B cell (primary cell): ENCODE measurements at regions not wholly inside any gene's neighbourhood (a gene's known extent, or its start where the extent isn't known, plus 50 kb on each side); places are given as distances from the start of the nearest gene placed in this dataset.

Source experiments
- ATAC-seq: fragments of 200-7000 bp; cut with Tn5 transposase; one replicate; pipeline ENCODE4 v1.10.0; 2021; ENCODE audit warnings: low read depth, mild to moderate bottlenecking, moderate number of reproducible peaks, moderate library complexity
- CTCF ChIA-PET: fragments of 350-600 bp; sonication (Branson Sonifier 250); formaldehyde crosslinking; loops from one replicate; lab custom pipeline; 2021; ENCODE audit warnings: antibody characterized with exemption, inconsistent platforms; lab: Charles Lee
- POLR2A ChIA-PET: fragments of 350-600 bp; sonication (Branson Sonifier 250); formaldehyde crosslinking; loops from one replicate; lab custom pipeline; 2021; ENCODE audit warnings: antibody characterized with exemption; lab: Charles Lee
- DNase-seq: peaks from one replicate; pipeline ENCODE4 v3.0.0; 2013
- H2AFZ ChIP-seq: 2 replicates; pipeline ENCODE4 v1.6.1; 2012; ENCODE audit warnings: mild to moderate bottlenecking, low read depth, low read length; ENCODE audit not compliant: insufficient read depth, poor library complexity, severe bottlenecking
- H3K27ac ChIP-seq, 2 donors: 1 replicate in 1 of 2; 2 replicates in 1 of 2; pipeline ENCODE4 v1.5.1; 2012 to 2013; ENCODE audit warnings: low read length in 2 of 2, mild to moderate bottlenecking in 2 of 2, moderate library complexity in 1 of 2
- H3K27me3 ChIP-seq, 4 experiments: fragments of 200-600 bp in 1 of 4; sonication (generic) in 1 of 4; replicated peaks in 1 of 4; 1 replicate in 2 of 4; 2 replicates in 2 of 4; pipeline versions ENCODE4 v1.6.1 to v1.7.0; 2013 to 2016; ENCODE audit warnings: low read length in 3 of 4, mild to moderate bottlenecking in 2 of 4, mixed read lengths in 1 of 4, moderate library complexity in 1 of 4; ENCODE audit not compliant: insufficient read depth in 4 of 4, control insufficient read depth in 3 of 4; ENCODE audit errors: control extremely low read depth in 1 of 4
- H3K36me3 ChIP-seq, 2 experiments: replicated peaks in 1 of 2; 1 replicate in 1 of 2; 2 replicates in 1 of 2; pipeline versions ENCODE4 v1.6.1 to v1.7.1; 2013; ENCODE audit warnings: low read length in 1 of 2; ENCODE audit not compliant: insufficient read depth in 2 of 2, control insufficient read depth in 1 of 2; ENCODE audit errors: control extremely low read depth in 1 of 2, extremely low read depth in 1 of 2
- H3K4me1 ChIP-seq, 2 donors: fragments of 200-600 bp in 1 of 2; sonication (generic) in 1 of 2; 1 replicate in 1 of 2; 2 replicates in 1 of 2; pipeline versions ENCODE4 v1.5.1 to v1.6.1; 2013 to 2017; ENCODE audit warnings: low read length in 2 of 2; ENCODE audit not compliant: control insufficient read depth in 2 of 2, insufficient read depth in 2 of 2
- H3K4me2 ChIP-seq: replicated peaks from 2 replicates; pipeline ENCODE3; 2012; ENCODE audit warnings: mild to moderate bottlenecking, low read depth, low read length; ENCODE audit not compliant: poor library complexity, severe bottlenecking
- H3K4me3 ChIP-seq, 5 experiments: fragments of 200-600 bp in 1 of 5; sonication (generic) in 1 of 5; 1 replicate in 3 of 5; 2 replicates in 2 of 5; pipeline versions ENCODE4 v1.5.1 to v1.7.0; 2011 to 2016; ENCODE audit warnings: low read length in 4 of 5, mild to moderate bottlenecking in 4 of 5, low read depth in 2 of 5, control low read depth in 1 of 5, moderate library complexity in 1 of 5; ENCODE audit not compliant: insufficient read depth in 1 of 5; ENCODE audit errors: control extremely low read depth in 1 of 5, extremely low read depth in 1 of 5
- H3K79me2 ChIP-seq: fragments of 200-600 bp; sonication (generic); one replicate; pipeline ENCODE4 v1.6.0; 2016; ENCODE audit warnings: low read length; ENCODE audit not compliant: control insufficient read depth, insufficient read depth
- H3K9ac ChIP-seq: fragments of 200-600 bp; sonication (generic); 2 replicates; pipeline ENCODE4 v1.6.1; 2017; ENCODE audit warnings: mild to moderate bottlenecking, low read length, moderate library complexity
- H3K9me3 ChIP-seq, 3 donors: one replicate each; pipeline versions ENCODE4 v1.6.1 to v1.7.1; 2013; ENCODE audit warnings: low read length in 2 of 3; ENCODE audit not compliant: control insufficient read depth in 2 of 3, insufficient read depth in 1 of 3; ENCODE audit errors: control extremely low read depth in 1 of 3
- H4K20me1 ChIP-seq: 2 replicates; pipeline ENCODE4 v1.6.0; 2012; ENCODE audit warnings: mild to moderate bottlenecking, low read length; ENCODE audit not compliant: insufficient read depth, control insufficient read depth, poor library complexity, severe bottlenecking
- H3K27ac Mint-ChIP-seq: one replicate; pipeline ENCODE4 v1.8.0; 2021; ENCODE audit warnings: mixed read lengths
- H3K27me3 Mint-ChIP-seq: one replicate; pipeline ENCODE4 v1.8.0; 2021; ENCODE audit warnings: mixed read lengths
- H3K4me1 Mint-ChIP-seq: one replicate; pipeline ENCODE4 v1.8.0; 2021; ENCODE audit warnings: mixed read lengths
- H3K4me3 Mint-ChIP-seq: one replicate; pipeline ENCODE4 v1.8.0; 2021; ENCODE audit warnings: mixed read lengths
- H3K9me3 Mint-ChIP-seq: one replicate; pipeline ENCODE4 v1.8.0; 2022; ENCODE audit warnings: mixed read lengths; ENCODE audit not compliant: insufficient read depth
- EZH2 ChIP-seq: IDR thresholded peaks from 2 replicates; pipeline ENCODE4 v1.6.1; 2012; ENCODE audit warnings: borderline replicate concordance, low read depth, mild to moderate bottlenecking, moderate library complexity, low read length; ENCODE audit not compliant: insufficient read depth, poor library complexity, severe bottlenecking
- WGBS: methylation state at CpG from one replicate; pipeline ENCODE4 v1.1.5; 2013; ENCODE audit warnings: missing lambda C conversion rate; ENCODE audit not compliant: insufficient coverage; 5-methylcytosine and 5-hydroxymethylcytosine counted together
- intact Hi-C: fragments of 100-400 bp; cut with micrococcal nuclease; formaldehyde crosslinking; loops from one replicate; pipeline ENCODE4 v1.10.0; 2022
- TF ChIP-seq, protein P1 (sequence below): fragments of 200-600 bp; IDR thresholded peaks from one replicate; pipeline ENCODE4 v1.8.0; 2022; ENCODE audit warnings: antibody characterized with exemption, mild to moderate bottlenecking

DNA sequence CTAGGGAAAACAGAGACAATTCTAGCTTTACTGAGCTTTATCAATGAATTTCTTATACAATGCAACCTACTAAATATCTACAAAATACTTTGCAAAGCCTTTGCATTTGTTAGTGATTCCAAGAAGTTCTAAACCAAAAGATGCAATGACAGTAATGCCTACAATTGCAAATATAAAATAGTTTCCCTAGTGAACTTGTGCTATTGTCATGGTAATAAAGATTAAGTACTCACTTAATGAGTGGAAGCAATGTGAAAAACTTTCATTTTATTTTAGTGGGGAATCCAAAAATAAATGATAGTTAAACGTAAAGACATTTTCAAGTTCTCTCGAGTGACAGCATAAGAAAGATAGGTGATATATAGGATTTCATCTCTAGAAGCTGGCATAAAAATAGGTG is 270.5 kb upstream of the CTNND2 start:
- no peak overlapping the region for H3K4me3 ChIP-seq
- TF ChIP-seq, protein P1, sequence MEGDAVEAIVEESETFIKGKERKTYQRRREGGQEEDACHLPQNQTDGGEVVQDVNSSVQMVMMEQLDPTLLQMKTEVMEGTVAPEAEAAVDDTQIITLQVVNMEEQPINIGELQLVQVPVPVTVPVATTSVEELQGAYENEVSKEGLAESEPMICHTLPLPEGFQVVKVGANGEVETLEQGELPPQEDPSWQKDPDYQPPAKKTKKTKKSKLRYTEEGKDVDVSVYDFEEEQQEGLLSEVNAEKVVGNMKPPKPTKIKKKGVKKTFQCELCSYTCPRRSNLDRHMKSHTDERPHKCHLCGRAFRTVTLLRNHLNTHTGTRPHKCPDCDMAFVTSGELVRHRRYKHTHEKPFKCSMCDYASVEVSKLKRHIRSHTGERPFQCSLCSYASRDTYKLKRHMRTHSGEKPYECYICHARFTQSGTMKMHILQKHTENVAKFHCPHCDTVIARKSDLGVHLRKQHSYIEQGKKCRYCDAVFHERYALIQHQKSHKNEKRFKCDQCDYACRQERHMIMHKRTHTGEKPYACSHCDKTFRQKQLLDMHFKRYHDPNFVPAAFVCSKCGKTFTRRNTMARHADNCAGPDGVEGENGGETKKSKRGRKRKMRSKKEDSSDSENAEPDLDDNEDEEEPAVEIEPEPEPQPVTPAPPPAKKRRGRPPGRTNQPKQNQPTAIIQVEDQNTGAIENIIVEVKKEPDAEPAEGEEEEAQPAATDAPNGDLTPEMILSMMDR: no peak
- no peak for TF ChIP-seq EZH2
- Mint-ChIP-seq H3K27me3 (no peaks in the 10 kb centered on the region), H3K27ac (no peak overlapping the region), H3K4me3 (no peak overlapping the region), H3K4me1 (no peaks in the 10 kb centered on the region), H3K9me3 (peaks cover 2% of the 10 kb centered on the region)
- H3K27ac ChIP-seq: no peak overlapping the region
- no peak overlapping the region for H3K4me2 ChIP-seq
- ATAC-seq (no peak), DNase-seq (no peak)
- intact Hi-C loops: no loop called here
- no peak overlapping the region for H3K9ac ChIP-seq
- no CpG with 5 or more reads among the region's 2 CpGs for WGBS
- no peaks in the 10 kb centered on the region for H3K36me3 ChIP-seq
- no peaks in the 10 kb centered on the region for H3K9me3 ChIP-seq
- ChIA-PET CTCF (no interaction called here), POLR2A (no interaction called here)
- no peaks in the 10 kb centered on the region for H3K27me3 ChIP-seq
- H3K4me1 ChIP-seq: no peaks in the 10 kb centered on the region
- no peaks in the 10 kb centered on the region for H4K20me1 ChIP-seq
- no peaks in the 10 kb centered on the region for H3K79me2 ChIP-seq
- H2AFZ ChIP-seq: no peak overlapping the region

DNA sequence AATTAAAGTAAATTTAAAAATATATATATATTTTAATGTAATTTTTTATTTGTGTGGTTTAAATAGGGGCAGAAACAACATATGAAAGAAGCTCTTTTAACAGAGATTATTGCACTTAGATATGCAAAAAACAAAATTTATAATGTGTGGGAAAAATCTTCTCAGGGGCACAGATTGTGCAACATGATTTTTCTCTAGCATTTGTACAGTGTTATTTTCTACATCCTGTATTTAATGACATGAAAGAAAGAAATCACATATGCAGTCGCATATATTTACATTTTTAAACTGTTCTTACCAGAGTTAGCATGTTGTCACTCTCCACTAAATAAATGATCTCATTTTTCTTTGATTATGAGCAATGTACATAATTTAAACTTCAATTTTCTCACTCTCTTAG is 265.3 kb upstream of the CTNND2 start:
- Mint-ChIP-seq H3K9me3 (peaks cover 2% of the 10 kb centered on the region), H3K27me3 (no peaks in the 10 kb centered on the region), H3K4me3 (no peak overlapping the region), H3K4me1 (no peaks in the 10 kb centered on the region), H3K27ac (no peak overlapping the region)
- Histone ChIP-seq H3K36me3 (no peaks in the 10 kb centered on the region), H3K4me1 (no peaks in the 10 kb centered on the region), H2AFZ (no peak overlapping the region), H4K20me1 (no peaks in the 10 kb centered on the region), H3K4me3 (no peak overlapping the region), H3K9me3 (no peaks in the 10 kb centered on the region), H3K9ac (no peak overlapping the region), H3K27me3 (no peaks in the 10 kb centered on the region), H3K79me2 (no peaks in the 10 kb centered on the region), H3K27ac (no peak overlapping the region), H3K4me2 (no peak overlapping the region)
- ChIA-PET POLR2A (no interaction called here), CTCF (no interaction called here)
- WGBS: no CpG with 5 or more reads among the region's 1 CpG
- TF ChIP-seq, protein P1: no peak
- TF ChIP-seq EZH2: no peak
- DNase-seq (no peak), ATAC-seq (no peak)
- intact Hi-C loops: no loop called here
